ENCODE measurements at regions not wholly inside any gene's neighbourhood (a gene's known extent, or its start where the extent isn't known, plus 50 kb on each side); places are given as distances from the start of the nearest gene placed in this dataset.

- DNase-seq (ENCODE audit: low read depth) = no peak
Measured at GRCh38 chr7:22002726-22003125, 57.0 kb upstream of the CDCA7L start.

DNA sequence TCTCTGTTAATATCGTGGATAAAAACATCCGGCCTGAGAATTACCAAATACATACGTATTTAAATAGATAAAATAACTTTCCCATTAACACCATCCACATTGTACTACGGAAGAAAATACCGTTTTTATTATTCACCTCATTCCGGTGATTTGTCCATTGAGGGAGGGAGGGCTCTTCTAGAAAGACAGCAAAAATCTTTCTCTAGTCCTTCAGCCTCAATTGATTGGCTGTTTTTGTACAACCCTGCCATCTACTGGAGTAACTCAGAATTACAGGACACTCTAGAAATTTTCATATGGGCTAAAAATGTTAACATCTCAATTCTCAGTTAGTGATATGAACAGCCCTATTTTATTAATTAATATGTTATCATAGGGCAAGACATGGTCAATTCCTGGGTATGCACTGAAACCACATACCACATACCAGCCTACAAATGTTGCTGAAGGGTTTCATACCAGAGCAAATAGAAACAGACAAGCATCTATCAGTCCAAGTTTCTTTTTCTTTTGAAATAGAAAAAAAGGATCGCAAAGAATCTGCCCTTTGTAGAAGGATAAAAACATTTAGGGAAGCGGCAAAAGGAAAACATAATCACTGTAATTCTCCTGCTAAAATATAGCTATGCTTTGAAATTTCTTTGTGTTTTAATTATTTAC is 55.8 kb upstream of the CDCA7L start:
- DNase-seq (ENCODE audit: low read depth) = peak; percentile 49

DNA sequence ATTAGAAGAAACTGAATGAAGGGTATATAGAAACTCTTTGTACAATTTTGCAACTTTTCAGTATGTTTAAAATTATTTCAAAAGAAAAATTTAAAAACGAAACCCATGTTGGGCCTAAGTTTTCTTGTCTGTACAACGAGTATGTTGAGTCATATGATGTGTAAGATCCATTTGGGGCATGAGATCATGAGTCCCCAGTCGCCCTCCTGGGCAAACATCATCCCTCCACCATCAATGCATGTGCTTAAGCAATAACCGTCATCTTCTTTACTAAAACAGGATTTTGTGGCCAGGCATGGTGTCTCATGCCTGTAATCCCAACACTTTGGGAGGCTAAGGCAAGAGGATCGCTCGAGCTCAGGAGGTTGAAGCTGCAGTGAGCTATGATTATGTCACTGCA is 54.2 kb upstream of the CDCA7L start:
- no peak for DNase-seq (ENCODE audit: low read depth)

GRCh38 chr7:21996641-21997040 is 50.9 kb upstream of the CDCA7L start:
- no peak for DNase-seq (ENCODE audit: low read depth)

Measured in GM04503 (cell line).